ENCODE measurements at regions not wholly inside any gene's neighbourhood (a gene's known extent, or its start where the extent isn't known, plus 50 kb on each side); places are given as distances from the start of the nearest gene placed in this dataset.

- DNase-seq (ENCODE audit: low read depth), result no peak
- no peak for TF ChIP-seq CTCF (IDR thresholded peaks at IDR 0.05; ENCODE audit: low read depth, low read length, missing control alignments)
- in situ Hi-C loops (cut with HindIII; ENCODE audit: low sequenced_read_pairs), result no loop called here
- no peak overlapping the region for H3K4me3 ChIP-seq (ENCODE audit: low read depth, low read length)
These were observed 52.4 kb upstream of the DLX6 start for GRCh38 chr7:96952974-96953391.

GRCh38 chr7:96953676-96954513, 51.5 kb upstream of the DLX6 start:
- no peak overlapping the region for H3K4me3 ChIP-seq (ENCODE audit: low read depth, low read length)
- in situ Hi-C loops (cut with HindIII; ENCODE audit: low sequenced_read_pairs), result no loop called here
- no peak for TF ChIP-seq CTCF (IDR thresholded peaks at IDR 0.05; ENCODE audit: low read depth, low read length, missing control alignments)
- DNase-seq (ENCODE audit: low read depth), result no peak

Data from astrocyte of the cerebellum (primary cell).